ENCODE measurements at regions not wholly inside any gene's neighbourhood (a gene's known extent, or its start where the extent isn't known, plus 50 kb on each side); places are given as distances from the start of the nearest gene placed in this dataset.

- CTCF ChIA-PET, result no interaction called here
- Histone ChIP-seq H3K9me3 (ENCODE audit: control insufficient read depth, insufficient read depth, low read depth, low read length) (no peaks in the 10 kb centered on the region), H3K36me3 (ENCODE audit: control insufficient read depth in 2 of 2, insufficient read depth in 1 of 2, low read length in 2 of 2) (no peaks in the 10 kb centered on the region), H3K27ac (ENCODE audit: extremely low read depth, low read depth, low read length) (no peak overlapping the region), H3K4me3 (ENCODE audit: low read depth, low read length) (no peak overlapping the region), H3K4me1 (ENCODE audit: control insufficient read depth, insufficient read depth, low read length) (no peaks in the 10 kb centered on the region)
- POLR2A ChIA-PET, result no interaction called here
- no peak for TF ChIP-seq ZNF558 (tag by site-specific recombination; IDR thresholded peaks at IDR 0.05)
Observed at GRCh38 chr10:109591601-109592000, 331.7 kb downstream of the XPNPEP1 start.

GRCh38 chr10:109588259-109588658 lies 335.1 kb downstream of the XPNPEP1 start:
- H3K4me3 ChIP-seq (ENCODE audit: low read depth, low read length), result no peak overlapping the region
- CTCF ChIA-PET, result no interaction called here
- H3K27ac ChIP-seq (ENCODE audit: extremely low read depth, low read depth, low read length), result no peak overlapping the region
- no peaks in the 10 kb centered on the region for H3K4me1 ChIP-seq (ENCODE audit: control insufficient read depth, insufficient read depth, low read length)
- TF ChIP-seq GLIS1 (tag by site-specific recombination; IDR thresholded peaks at IDR 0.05) (no peak), ZEB2 (tag by site-specific recombination; IDR thresholded peaks at IDR 0.05) (no peak), ZNF488 (tag by site-specific recombination; IDR thresholded peaks at IDR 0.05) (no peak), ZNF610 (tag by site-specific recombination; IDR thresholded peaks at IDR 0.05; ENCODE audit: borderline replicate concordance) (no peak), ZNF785 (tag by site-specific recombination; IDR thresholded peaks at IDR 0.05) (no peak), REST (tag by site-specific recombination; IDR thresholded peaks at IDR 0.05) (no peak), ZNF292 (tag by site-specific recombination; IDR thresholded peaks at IDR 0.05; ENCODE audit: borderline replicate concordance, low read depth) (no peak), ZSCAN30 (tag by site-specific recombination; IDR thresholded peaks at IDR 0.05) (no peak), ZNF501 (tag by site-specific recombination; IDR thresholded peaks at IDR 0.05) (no peak), ZBTB8A (tag by site-specific recombination; IDR thresholded peaks at IDR 0.05) (no peak), ZBTB20 (tag by site-specific recombination; IDR thresholded peaks at IDR 0.05) (no peak)
- TF ChIP-seq, protein P1, sequence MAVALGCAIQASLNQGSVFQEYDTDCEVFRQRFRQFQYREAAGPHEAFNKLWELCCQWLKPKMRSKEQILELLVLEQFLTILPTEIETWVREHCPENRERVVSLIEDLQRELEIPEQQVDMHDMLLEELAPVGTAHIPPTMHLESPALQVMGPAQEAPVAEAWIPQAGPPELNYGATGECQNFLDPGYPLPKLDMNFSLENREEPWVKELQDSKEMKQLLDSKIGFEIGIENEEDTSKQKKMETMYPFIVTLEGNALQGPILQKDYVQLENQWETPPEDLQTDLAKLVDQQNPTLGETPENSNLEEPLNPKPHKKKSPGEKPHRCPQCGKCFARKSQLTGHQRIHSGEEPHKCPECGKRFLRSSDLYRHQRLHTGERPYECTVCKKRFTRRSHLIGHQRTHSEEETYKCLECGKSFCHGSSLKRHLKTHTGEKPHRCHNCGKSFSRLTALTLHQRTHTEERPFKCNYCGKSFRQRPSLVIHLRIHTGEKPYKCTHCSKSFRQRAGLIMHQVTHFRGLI (tag by site-specific recombination; IDR thresholded peaks at IDR 0.05), result no peak
- TF ChIP-seq, protein P2, sequence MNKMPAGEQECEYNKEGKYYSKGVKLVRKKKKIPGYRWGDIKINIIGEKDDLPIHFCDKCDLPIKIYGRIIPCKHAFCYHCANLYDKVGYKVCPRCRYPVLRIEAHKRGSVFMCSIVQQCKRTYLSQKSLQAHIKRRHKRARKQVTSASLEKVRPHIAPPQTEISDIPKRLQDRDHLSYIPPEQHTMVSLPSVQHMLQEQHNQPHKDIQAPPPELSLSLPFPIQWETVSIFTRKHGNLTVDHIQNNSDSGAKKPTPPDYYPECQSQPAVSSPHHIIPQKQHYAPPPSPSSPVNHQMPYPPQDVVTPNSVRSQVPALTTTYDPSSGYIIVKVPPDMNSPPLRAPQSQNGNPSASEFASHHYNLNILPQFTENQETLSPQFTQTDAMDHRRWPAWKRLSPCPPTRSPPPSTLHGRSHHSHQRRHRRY (tag by site-specific recombination; IDR thresholded peaks at IDR 0.05), result no peak
- TF ChIP-seq, protein P3, sequence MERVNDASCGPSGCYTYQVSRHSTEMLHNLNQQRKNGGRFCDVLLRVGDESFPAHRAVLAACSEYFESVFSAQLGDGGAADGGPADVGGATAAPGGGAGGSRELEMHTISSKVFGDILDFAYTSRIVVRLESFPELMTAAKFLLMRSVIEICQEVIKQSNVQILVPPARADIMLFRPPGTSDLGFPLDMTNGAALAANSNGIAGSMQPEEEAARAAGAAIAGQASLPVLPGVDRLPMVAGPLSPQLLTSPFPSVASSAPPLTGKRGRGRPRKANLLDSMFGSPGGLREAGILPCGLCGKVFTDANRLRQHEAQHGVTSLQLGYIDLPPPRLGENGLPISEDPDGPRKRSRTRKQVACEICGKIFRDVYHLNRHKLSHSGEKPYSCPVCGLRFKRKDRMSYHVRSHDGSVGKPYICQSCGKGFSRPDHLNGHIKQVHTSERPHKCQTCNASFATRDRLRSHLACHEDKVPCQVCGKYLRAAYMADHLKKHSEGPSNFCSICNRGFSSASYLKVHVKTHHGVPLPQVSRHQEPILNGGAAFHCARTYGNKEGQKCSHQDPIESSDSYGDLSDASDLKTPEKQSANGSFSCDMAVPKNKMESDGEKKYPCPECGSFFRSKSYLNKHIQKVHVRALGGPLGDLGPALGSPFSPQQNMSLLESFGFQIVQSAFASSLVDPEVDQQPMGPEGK (tag by site-specific recombination; IDR thresholded peaks at IDR 0.05), result no peak
- TF ChIP-seq, protein P4, sequence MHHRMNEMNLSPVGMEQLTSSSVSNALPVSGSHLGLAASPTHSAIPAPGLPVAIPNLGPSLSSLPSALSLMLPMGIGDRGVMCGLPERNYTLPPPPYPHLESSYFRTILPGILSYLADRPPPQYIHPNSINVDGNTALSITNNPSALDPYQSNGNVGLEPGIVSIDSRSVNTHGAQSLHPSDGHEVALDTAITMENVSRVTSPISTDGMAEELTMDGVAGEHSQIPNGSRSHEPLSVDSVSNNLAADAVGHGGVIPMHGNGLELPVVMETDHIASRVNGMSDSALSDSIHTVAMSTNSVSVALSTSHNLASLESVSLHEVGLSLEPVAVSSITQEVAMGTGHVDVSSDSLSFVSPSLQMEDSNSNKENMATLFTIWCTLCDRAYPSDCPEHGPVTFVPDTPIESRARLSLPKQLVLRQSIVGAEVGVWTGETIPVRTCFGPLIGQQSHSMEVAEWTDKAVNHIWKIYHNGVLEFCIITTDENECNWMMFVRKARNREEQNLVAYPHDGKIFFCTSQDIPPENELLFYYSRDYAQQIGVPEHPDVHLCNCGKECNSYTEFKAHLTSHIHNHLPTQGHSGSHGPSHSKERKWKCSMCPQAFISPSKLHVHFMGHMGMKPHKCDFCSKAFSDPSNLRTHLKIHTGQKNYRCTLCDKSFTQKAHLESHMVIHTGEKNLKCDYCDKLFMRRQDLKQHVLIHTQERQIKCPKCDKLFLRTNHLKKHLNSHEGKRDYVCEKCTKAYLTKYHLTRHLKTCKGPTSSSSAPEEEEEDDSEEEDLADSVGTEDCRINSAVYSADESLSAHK (tag by site-specific recombination; IDR thresholded peaks at IDR 0.05), result no peak
- TF ChIP-seq, protein P5, sequence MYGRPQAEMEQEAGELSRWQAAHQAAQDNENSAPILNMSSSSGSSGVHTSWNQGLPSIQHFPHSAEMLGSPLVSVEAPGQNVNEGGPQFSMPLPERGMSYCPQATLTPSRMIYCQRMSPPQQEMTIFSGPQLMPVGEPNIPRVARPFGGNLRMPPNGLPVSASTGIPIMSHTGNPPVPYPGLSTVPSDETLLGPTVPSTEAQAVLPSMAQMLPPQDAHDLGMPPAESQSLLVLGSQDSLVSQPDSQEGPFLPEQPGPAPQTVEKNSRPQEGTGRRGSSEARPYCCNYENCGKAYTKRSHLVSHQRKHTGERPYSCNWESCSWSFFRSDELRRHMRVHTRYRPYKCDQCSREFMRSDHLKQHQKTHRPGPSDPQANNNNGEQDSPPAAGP (tag by site-specific recombination; IDR thresholded peaks at IDR 0.05), result no peak
- POLR2A ChIA-PET, result no interaction called here
- no peaks in the 10 kb centered on the region for H3K36me3 ChIP-seq (ENCODE audit: control insufficient read depth in 2 of 2, insufficient read depth in 1 of 2, low read length in 2 of 2)
- no peaks in the 10 kb centered on the region for H3K9me3 ChIP-seq (ENCODE audit: control insufficient read depth, insufficient read depth, low read depth, low read length)
